Activated gamma-delta T cell treated with anti-CD3 and anti-CD28 coated beads, Interleukin-2, amount 50 U/mL, for 16 hours (primary cell): ENCODE measurements at regions not wholly inside any gene's neighbourhood (a gene's known extent, or its start where the extent isn't known, plus 50 kb on each side); places are given as distances from the start of the nearest gene placed in this dataset.

Source experiments
- DNase-seq: peaks from one replicate; pipeline ENCODE4 v3.0.0-alpha.2; 2020; ENCODE audit warnings: low read depth

GRCh38 chr18:32621034-32621433 lies 150.4 kb upstream of the GAREM1 start:
- DNase-seq, result no peak

GRCh38 chr18:32618546-32618945 lies 147.9 kb upstream of the GAREM1 start:
- DNase-seq, result no peak

- no peak for DNase-seq
These were observed 143.1 kb upstream of the GAREM1 start for GRCh38 chr18:32613821-32614220.

- no peak for DNase-seq
These were observed 142.0 kb upstream of the GAREM1 start for GRCh38 chr18:32612651-32613050.

GRCh38 chr18:32610176-32610575 lies 139.5 kb upstream of the GAREM1 start:
- DNase-seq, result no peak

GRCh38 chr18:32607816-32608215 lies 137.1 kb upstream of the GAREM1 start:
- DNase-seq, result no peak

- DNase-seq, result no peak
These were observed 127.5 kb upstream of the GAREM1 start for GRCh38 chr18:32598144-32598543.

GRCh38 chr18:32596501-32596900 lies 125.8 kb upstream of the GAREM1 start:
- no peak for DNase-seq

GRCh38 chr18:32595832-32596231 lies 125.2 kb upstream of the GAREM1 start:
- DNase-seq, result no peak

GRCh38 chr18:32588191-32588590 lies 117.5 kb upstream of the GAREM1 start:
- no peak for DNase-seq

GRCh38 chr18:32583431-32583830 lies 112.7 kb upstream of the GAREM1 start:
- no peak for DNase-seq

- DNase-seq, result no peak
These were observed 111.8 kb upstream of the GAREM1 start for GRCh38 chr18:32582455-32582854.

- no peak for DNase-seq
These were observed 106.9 kb upstream of the GAREM1 start for GRCh38 chr18:32577561-32577960.

- DNase-seq, result no peak
These were observed 105.7 kb upstream of the GAREM1 start for GRCh38 chr18:32576296-32576916.

- no peak for DNase-seq
These were observed 96.3 kb upstream of the GAREM1 start for GRCh38 chr18:32566960-32567359.

- DNase-seq, result no peak
These were observed 83.1 kb upstream of the GAREM1 start for GRCh38 chr18:32553640-32554365.

- no peak for DNase-seq
These were observed 82.5 kb upstream of the GAREM1 start for GRCh38 chr18:32553174-32553573.

- peak; percentile 16 for DNase-seq
These were observed 81.8 kb upstream of the GAREM1 start for GRCh38 chr18:32552421-32553030.

GRCh38 chr18:32550963-32551362 lies 80.3 kb upstream of the GAREM1 start:
- DNase-seq, result no peak

GRCh38 chr18:32549248-32550110 lies 78.8 kb upstream of the GAREM1 start:
- DNase-seq, result no peak

GRCh38 chr18:32548688-32549087 lies 78.0 kb upstream of the GAREM1 start:
- no peak for DNase-seq

GRCh38 chr18:32545631-32546030 lies 74.9 kb upstream of the GAREM1 start:
- no peak for DNase-seq

GRCh38 chr18:32544088-32544487 lies 73.4 kb upstream of the GAREM1 start:
- DNase-seq, result no peak
